IPS DF 6.9 (cell line): ENCODE measurements at regions not wholly inside any gene's neighbourhood (a gene's known extent, or its start where the extent isn't known, plus 50 kb on each side); places are given as distances from the start of the nearest gene placed in this dataset.

Experiments used
- DNase-seq: peaks from one replicate; pipeline ENCODE4 v3.0.0-alpha.2; 2013; ENCODE audit warnings: low read depth, low spot score
- H3K27ac ChIP-seq: one replicate; pipeline ENCODE4 v1.5.1; 2013; ENCODE audit warnings: low read length, control low read depth
- H3K27me3 ChIP-seq: 2 replicates; pipeline ENCODE4 v1.6.1; 2013; ENCODE audit warnings: mild to moderate bottlenecking, low read length; ENCODE audit not compliant: control insufficient read depth, insufficient read depth
- H3K36me3 ChIP-seq: 2 replicates; pipeline ENCODE4 v1.6.1; 2013; ENCODE audit warnings: low read length; ENCODE audit not compliant: control insufficient read depth, insufficient read depth
- H3K4me1 ChIP-seq: 2 replicates; pipeline ENCODE4 v1.6.1; 2013; ENCODE audit warnings: low read length; ENCODE audit not compliant: control insufficient read depth, insufficient read depth
- H3K4me3 ChIP-seq: 2 replicates; pipeline ENCODE4 v1.5.1; 2013; ENCODE audit warnings: mild to moderate bottlenecking, low read length
- H3K9me3 ChIP-seq: 2 replicates; pipeline ENCODE4 v1.6.1; 2013; ENCODE audit warnings: low read length, inconsistent platforms; ENCODE audit not compliant: control insufficient read depth, insufficient read depth
- WGBS: extraction: QIAGEN DNeasy Blood & Tissue Kit; methylation state at CpG from one replicate; pipeline ENCODE4 v1.1.7; 2013; ENCODE audit warnings: mixed read lengths, missing lambda C conversion rate; ENCODE audit not compliant: insufficient read length, insufficient coverage; 5-methylcytosine and 5-hydroxymethylcytosine counted together

DNA sequence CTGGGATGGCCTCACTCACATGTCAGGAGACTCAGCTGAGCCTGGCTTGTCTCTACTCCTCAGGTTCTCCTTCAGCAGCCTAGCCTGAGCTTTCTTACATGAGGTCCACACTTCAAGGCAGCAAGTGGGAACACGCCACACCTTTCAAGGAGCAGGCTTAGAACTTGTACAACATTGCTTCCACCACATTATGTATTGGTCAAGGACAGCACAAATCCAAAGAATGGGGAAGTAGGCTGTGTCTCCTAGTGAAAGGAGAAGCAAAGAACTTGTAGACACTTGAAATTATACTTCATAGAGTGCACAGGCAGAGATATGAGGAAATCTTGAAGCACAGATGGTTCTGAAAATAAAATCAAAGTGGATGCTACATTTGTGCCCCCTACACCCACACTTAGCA, 120.9 kb upstream of the NOCT start:
- no peaks in the 10 kb centered on the region for H3K9me3 ChIP-seq
- H3K27me3 ChIP-seq, result no peaks in the 10 kb centered on the region
- H3K4me1 ChIP-seq, result peaks cover 4% of the 10 kb centered on the region
- WGBS, result no CpG with 5 or more reads among the region's 1 CpG
- H3K4me3 ChIP-seq, result no peak overlapping the region
- H3K27ac ChIP-seq, result no peak overlapping the region
- no peaks in the 10 kb centered on the region for H3K36me3 ChIP-seq
- DNase-seq, result no peak

DNA sequence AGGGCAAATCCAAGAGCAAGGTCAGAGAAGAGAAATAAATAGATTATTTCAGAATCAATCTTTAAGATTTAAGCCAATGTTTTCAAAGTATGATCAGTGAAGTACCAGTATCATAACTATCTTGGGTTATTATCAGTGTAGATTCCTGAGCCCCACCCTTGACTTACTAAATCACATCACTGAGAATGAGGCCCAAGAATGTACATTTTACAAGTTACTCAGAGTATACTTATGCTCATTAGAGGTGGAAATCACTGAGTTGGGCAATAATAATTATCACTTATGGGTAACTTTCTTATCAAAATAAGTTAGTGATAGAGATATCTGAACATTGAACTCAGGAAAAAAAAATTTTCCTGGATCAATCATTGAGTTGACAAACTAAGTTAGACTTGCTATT, 121.6 kb upstream of the NOCT start:
- no peak overlapping the region for H3K27ac ChIP-seq
- no peak overlapping the region for H3K4me3 ChIP-seq
- H3K4me1 ChIP-seq, result peaks cover 4% of the 10 kb centered on the region

DNA sequence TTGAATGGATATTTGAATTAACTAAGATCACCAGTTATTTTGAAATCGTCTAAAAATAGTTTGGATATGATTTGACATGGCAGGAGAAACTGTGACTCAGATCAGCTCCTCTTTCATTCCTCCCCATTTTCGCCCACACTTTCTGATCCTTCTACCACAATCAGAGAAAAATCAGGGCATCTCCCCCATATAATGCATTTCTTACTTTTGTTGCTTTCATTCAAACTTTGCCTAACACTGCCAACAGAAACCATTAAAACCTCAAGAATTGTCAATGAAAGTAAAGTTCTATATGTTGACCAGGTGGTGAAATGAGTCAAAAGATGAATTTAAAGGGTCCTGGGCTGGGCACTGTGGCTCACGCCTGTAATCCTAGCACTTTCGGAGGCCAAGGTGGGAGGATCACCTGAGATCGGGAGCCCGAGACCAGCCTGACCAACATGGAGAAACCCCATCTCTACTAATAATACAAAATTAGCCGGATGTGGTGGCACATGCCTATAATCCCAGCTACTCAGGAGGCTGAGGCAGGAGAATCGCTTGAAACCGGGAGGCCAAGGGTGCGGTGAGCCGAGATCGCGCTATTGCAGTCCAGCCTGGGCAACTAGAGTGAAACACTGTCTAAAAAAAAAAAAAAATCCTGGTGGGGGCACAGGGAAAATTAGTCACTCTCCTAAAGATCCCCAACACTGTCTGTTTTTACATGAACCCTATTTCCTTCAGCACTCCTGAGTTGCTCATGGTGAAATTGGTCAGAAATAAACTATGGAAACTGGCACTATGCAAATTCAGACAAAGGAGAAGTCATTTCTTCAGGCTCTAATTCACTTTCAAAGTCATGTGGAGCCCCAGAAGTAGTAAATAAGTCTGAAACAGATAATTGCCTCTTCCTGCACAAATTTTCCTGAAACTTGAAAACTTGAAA, 122.8 kb upstream of the NOCT start:
- H3K9me3 ChIP-seq, result no peaks in the 10 kb centered on the region
- H3K4me3 ChIP-seq, result no peak overlapping the region
- no peaks in the 10 kb centered on the region for H3K27me3 ChIP-seq
- no peak for DNase-seq
- no peak overlapping the region for H3K27ac ChIP-seq
- no peaks in the 10 kb centered on the region for H3K36me3 ChIP-seq
- peaks cover 4% of the 10 kb centered on the region for H3K4me1 ChIP-seq
- no CpG with 5 or more reads among the region's 13 CpGs for WGBS

More for the DNA sequence above, 121.6 kb upstream of the NOCT start:
- DNase-seq, result no peak
- Histone ChIP-seq H3K27me3 (no peaks in the 10 kb centered on the region), H3K9me3 (no peaks in the 10 kb centered on the region), H3K36me3 (no peaks in the 10 kb centered on the region)

DNA sequence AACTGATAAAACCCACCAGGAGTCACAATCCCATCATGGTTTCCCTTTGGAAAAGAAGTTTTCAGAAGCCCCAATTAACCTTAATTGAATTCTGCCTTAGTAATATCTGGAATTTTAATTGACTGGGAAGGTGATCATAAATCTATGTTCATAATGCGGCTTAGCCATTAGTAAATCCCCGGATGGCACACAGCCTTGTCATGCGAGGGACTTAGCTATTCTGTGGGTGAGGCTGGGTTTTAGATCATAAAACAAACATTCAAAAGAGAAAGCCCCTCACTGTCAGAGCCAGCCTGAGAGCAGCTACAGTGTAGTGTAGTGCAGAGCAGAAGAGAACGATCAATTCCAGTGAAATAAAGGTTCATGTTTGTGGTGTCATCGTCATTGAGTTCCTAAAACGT, 124.0 kb upstream of the NOCT start:
- Histone ChIP-seq H3K4me1 (peaks cover 4% of the 10 kb centered on the region), H3K4me3 (no peak overlapping the region), H3K27me3 (no peaks in the 10 kb centered on the region), H3K36me3 (no peaks in the 10 kb centered on the region), H3K9me3 (no peaks in the 10 kb centered on the region), H3K27ac (no peak overlapping the region)
- DNase-seq, result no peak
- WGBS, result no CpG with 5 or more reads among the region's 6 CpGs

DNA sequence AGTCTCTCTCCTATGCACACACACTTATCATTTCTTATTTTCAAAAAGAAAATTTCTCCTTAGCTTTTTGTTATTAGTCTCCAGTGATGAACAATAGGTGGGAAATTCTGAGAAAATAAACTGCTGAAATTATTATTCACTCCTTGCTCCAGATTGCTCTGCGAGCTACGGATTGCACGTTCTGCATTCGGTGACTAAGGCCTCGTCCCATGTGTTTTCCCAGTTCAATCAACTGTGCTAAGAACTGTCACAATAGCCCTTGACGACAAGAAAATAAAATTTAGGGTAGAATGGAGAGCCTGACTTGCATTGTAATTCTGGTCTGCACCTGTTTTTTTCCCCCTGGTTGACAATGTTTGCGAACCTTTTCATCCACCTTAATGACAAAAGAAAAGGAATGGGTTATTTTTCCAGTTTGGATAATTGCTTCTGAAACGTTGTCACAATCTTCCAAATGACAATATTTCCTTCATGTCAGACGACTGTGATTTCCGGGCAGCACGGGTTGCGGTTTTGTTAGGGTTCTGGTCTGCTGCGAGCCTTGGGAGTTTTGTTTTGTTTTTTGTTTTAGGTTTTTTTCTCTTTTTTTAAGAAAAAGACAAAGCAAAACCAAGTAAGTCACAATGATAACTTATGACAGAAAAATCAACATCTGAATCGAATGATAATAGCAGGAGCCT, 124.5 kb upstream of the NOCT start:
- no peaks in the 10 kb centered on the region for H3K36me3 ChIP-seq
- WGBS, result no CpG with 5 or more reads among the region's 14 CpGs
- H3K27ac ChIP-seq, result no peak overlapping the region
- H3K4me3 ChIP-seq, result no peak overlapping the region
- no peaks in the 10 kb centered on the region for H3K27me3 ChIP-seq
- peaks cover 4% of the 10 kb centered on the region for H3K4me1 ChIP-seq
- no peaks in the 10 kb centered on the region for H3K9me3 ChIP-seq
- no peak for DNase-seq

DNA sequence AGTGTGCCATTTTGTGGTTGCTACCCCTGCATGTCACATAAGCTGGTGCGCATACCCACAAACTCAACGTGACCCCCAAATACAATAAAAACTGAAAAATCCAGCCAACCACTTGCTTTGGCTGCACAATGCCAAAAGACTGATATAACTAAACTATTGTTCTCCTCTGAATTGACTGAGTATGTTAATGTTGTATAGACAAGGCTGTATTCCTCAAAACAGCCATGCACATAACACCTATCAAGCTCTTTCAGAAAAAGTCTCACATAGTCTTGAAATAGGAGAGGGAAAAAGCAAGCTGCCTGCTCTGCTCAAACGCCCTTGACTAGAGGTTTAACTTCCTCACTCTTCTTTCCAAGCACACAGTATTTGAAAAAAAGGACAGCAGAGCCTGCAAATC, 126.4 kb upstream of the NOCT start:
- H3K4me3 ChIP-seq, result no peak overlapping the region
- no peak for DNase-seq
- no peaks in the 10 kb centered on the region for H3K36me3 ChIP-seq
- peaks cover 4% of the 10 kb centered on the region for H3K4me1 ChIP-seq
- no peaks in the 10 kb centered on the region for H3K9me3 ChIP-seq
- WGBS, result no CpG with 5 or more reads among the region's 3 CpGs
- H3K27me3 ChIP-seq, result no peaks in the 10 kb centered on the region
- H3K27ac ChIP-seq, result no peak overlapping the region

DNA sequence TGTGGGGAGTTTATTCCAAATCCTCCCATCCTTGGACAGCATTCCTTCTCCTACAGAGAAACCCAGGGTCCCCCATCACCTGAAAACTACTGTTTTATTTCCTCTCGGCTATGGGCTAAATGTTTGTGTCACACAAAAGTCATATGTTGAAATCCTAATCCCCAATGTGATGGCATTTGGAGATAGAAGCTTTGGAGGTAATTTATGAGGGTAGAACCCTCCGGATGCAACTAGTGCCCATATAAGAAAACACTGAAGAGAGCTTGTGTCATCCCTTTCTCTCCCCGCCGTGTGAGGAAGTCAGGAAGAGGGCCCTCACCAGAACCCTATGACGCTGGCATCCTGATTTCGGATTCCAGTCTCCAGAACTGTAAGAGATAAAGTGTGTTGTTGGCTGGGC, 127.8 kb upstream of the NOCT start:
- no CpG with 5 or more reads among the region's 6 CpGs for WGBS
- Histone ChIP-seq H3K9me3 (no peaks in the 10 kb centered on the region), H3K36me3 (no peaks in the 10 kb centered on the region), H3K27me3 (no peaks in the 10 kb centered on the region), H3K4me3 (no peak overlapping the region), H3K4me1 (peaks cover 4% of the 10 kb centered on the region), H3K27ac (no peak overlapping the region)
- no peak for DNase-seq

DNA sequence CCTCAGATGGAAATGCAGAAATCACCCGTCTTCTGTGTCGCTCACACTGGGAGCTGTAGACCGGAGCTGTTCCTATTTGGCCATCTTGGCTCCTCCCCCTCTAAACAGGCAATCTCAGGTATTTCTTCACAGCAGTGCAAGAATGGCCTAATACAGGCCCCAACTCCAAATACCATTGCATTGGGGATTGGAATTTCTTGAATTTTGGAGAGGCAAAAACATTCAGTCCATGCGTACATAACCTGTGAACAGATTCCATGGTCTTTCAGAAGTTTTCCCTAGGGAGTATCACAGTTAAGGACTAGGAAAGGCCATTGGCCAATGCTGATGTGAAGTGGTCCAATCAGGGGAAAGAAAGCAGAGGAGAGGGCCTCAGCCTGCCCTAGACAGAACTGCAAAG, 128.2 kb upstream of the NOCT start:
- H3K27ac ChIP-seq, result no peak overlapping the region
- no CpG with 5 or more reads among the region's 4 CpGs for WGBS
- H3K4me1 ChIP-seq, result peaks cover 4% of the 10 kb centered on the region
- no peak for DNase-seq
- no peaks in the 10 kb centered on the region for H3K9me3 ChIP-seq
- H3K36me3 ChIP-seq, result no peaks in the 10 kb centered on the region
- H3K4me3 ChIP-seq, result no peak overlapping the region
- H3K27me3 ChIP-seq, result no peaks in the 10 kb centered on the region

DNA sequence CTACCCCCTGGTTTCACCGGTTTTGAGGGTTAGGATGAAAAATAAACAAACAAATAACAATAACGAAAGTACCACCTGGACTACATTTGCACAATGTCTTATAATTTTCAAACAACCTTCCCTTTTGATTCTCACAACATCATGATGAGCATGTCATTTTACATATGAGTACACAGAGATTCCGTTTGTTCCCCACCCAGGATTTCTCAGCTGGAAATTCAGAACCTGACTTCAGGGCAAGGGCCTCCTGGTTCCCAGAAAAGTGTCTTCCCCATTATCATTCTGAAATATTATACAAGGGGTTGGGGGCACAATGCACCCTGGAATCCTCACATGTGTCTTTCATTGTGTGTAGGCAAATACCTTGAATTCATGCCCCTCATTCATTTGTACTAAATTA, 135.8 kb upstream of the NOCT start:
- no CpG with 5 or more reads among the region's 3 CpGs for WGBS
- no peaks in the 10 kb centered on the region for H3K9me3 ChIP-seq
- H3K36me3 ChIP-seq, result no peaks in the 10 kb centered on the region
- no peaks in the 10 kb centered on the region for H3K27me3 ChIP-seq
- no peak for DNase-seq
- no peak overlapping the region for H3K27ac ChIP-seq
- no peak overlapping the region for H3K4me3 ChIP-seq
- H3K4me1 ChIP-seq, result no peaks in the 10 kb centered on the region

DNA sequence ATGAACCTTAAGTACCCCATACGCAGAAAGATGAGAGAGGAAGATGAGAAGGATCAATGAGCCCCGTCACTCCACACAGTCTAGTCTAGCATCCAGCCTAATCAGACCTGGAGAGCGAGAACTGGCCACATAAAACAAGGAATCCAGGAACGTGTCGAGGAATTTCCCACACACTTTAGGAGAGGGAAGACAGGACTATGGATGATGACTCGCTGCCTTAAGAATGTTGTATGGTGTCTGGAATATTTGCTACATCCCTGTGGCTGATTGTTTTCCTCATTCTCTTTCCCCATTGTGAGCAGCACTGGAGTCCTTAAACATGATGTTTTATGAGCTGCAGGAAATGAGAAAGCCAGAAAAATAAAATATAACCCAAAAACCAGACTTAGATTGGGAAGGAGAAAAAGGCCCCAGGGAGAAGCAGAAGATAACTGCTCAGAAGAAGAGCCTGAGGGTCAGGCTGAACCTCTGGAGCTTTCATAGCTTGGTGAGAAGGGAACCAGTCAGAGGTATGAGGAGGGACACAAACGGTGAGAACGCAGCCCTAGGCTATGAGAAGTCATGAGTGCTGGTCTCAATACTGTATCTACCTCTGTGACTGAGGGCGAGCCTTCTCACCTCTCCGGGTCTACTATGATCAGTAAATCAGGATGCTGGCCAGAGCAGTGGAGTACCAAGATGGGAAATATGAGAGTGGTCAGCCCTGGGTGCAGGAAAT, 139.5 kb upstream of the NOCT start:
- Histone ChIP-seq H3K27ac (no peak overlapping the region), H3K4me1 (no peaks in the 10 kb centered on the region), H3K9me3 (no peaks in the 10 kb centered on the region), H3K27me3 (no peaks in the 10 kb centered on the region), H3K4me3 (no peak overlapping the region), H3K36me3 (no peaks in the 10 kb centered on the region)
- WGBS, result no CpG with 5 or more reads among the region's 10 CpGs
- DNase-seq, result no peak
